ENCODE measurements at regions not wholly inside any gene's neighbourhood (a gene's known extent, or its start where the extent isn't known, plus 50 kb on each side); places are given as distances from the start of the nearest gene placed in this dataset.
"Not testable (repeated sequence)": the region's sequence is repeated elsewhere in the genome, so short reads cannot be mapped to it uniquely, and the experiment has no call there.

DNA sequence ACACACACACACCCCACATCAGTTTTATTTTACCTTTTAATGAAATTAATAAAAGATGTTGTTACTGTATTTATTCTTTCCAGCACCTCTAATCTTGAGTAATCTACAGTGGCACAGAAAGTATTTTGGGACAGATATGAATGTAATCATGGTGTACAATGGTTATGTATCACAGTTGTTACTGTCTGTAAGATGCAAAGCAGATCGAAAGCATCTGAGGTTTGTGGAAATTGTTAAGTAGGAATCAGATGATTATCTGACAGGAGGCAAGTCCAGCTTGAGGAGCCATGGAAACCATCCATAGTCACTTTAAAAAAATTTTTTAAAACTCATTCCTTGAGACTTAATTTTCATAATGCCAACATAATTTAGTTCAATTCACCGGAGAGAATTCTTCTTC is 636.3 kb upstream of the MARCKS start:
- no peak for TF ChIP-seq POLR2A (IDR thresholded peaks at IDR 0.05)
- TF ChIP-seq, protein P1, sequence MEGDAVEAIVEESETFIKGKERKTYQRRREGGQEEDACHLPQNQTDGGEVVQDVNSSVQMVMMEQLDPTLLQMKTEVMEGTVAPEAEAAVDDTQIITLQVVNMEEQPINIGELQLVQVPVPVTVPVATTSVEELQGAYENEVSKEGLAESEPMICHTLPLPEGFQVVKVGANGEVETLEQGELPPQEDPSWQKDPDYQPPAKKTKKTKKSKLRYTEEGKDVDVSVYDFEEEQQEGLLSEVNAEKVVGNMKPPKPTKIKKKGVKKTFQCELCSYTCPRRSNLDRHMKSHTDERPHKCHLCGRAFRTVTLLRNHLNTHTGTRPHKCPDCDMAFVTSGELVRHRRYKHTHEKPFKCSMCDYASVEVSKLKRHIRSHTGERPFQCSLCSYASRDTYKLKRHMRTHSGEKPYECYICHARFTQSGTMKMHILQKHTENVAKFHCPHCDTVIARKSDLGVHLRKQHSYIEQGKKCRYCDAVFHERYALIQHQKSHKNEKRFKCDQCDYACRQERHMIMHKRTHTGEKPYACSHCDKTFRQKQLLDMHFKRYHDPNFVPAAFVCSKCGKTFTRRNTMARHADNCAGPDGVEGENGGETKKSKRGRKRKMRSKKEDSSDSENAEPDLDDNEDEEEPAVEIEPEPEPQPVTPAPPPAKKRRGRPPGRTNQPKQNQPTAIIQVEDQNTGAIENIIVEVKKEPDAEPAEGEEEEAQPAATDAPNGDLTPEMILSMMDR (IDR thresholded peaks at IDR 0.05) = no peak
- DNase-seq = no peak
- Histone ChIP-seq H3K36me3 (no peaks in the 10 kb centered on the region), H3K4me1 (no peaks in the 10 kb centered on the region), H3K27ac (no peak overlapping the region), H3K9me3 (no peaks in the 10 kb centered on the region), H3K4me3 (no peak overlapping the region), H3K27me3 (no peaks in the 10 kb centered on the region)
- intact Hi-C loops (cut with DNase I; ENCODE audit: low total_unique reads) = no loop called here

GRCh38 chr6:113221850-113222249 is 635.3 kb upstream of the MARCKS start:
- TF ChIP-seq, protein P1 (IDR thresholded peaks at IDR 0.05) = no peak
- TF ChIP-seq POLR2A (IDR thresholded peaks at IDR 0.05) = no peak
- Histone ChIP-seq H3K27ac (no peak overlapping the region), H3K4me1 (no peaks in the 10 kb centered on the region), H3K9me3 (no peaks in the 10 kb centered on the region), H3K36me3 (no peaks in the 10 kb centered on the region), H3K27me3 (no peaks in the 10 kb centered on the region), H3K4me3 (no peak overlapping the region)
- intact Hi-C loops (cut with DNase I; ENCODE audit: low total_unique reads) = no loop called here
- DNase-seq = no peak

DNA sequence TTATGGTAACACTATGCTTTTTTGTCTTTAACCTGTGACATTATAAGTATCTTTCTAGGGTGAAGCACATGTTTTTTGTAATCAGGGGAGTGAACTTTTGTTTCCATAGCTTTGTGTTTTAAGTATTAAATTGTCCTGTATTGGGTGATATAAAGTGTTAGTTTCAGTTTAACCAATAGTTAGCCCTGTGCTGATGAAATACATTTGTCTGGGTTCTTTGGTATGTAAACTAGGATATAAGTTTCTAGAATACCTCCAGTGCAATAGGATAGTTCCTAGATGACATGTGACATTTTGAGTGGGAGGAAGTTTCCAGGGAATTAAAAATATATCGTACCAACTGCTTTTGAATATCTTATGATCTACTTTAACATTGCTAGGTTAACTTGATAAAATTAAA is 611.0 kb upstream of the MARCKS start:
- intact Hi-C loops (cut with DNase I; ENCODE audit: low total_unique reads) = no loop called here
- H3K36me3 ChIP-seq = no peaks in the 10 kb centered on the region
- H3K27ac ChIP-seq = no peak overlapping the region
- H3K4me3 ChIP-seq = no peak overlapping the region
- H3K9me3 ChIP-seq = no peaks in the 10 kb centered on the region
- DNase-seq = no peak
- no peaks in the 10 kb centered on the region for H3K27me3 ChIP-seq
- TF ChIP-seq, protein P1 (IDR thresholded peaks at IDR 0.05) = no peak
- TF ChIP-seq POLR2A (IDR thresholded peaks at IDR 0.05) = no peak
- H3K4me1 ChIP-seq = no peaks in the 10 kb centered on the region

GRCh38 chr6:113248532-113248931 is 608.6 kb upstream of the MARCKS start:
- Histone ChIP-seq H3K36me3 (no peaks in the 10 kb centered on the region), H3K4me3 (no peak overlapping the region), H3K9me3 (no peaks in the 10 kb centered on the region), H3K27ac (no peak overlapping the region), H3K4me1 (no peaks in the 10 kb centered on the region), H3K27me3 (no peaks in the 10 kb centered on the region)
- intact Hi-C loops (cut with DNase I; ENCODE audit: low total_unique reads) = no loop called here
- TF ChIP-seq, protein P1 (IDR thresholded peaks at IDR 0.05) = no peak
- no peak for TF ChIP-seq POLR2A (IDR thresholded peaks at IDR 0.05)
- no peak for DNase-seq

GRCh38 chr6:113254194-113254593 is 603.0 kb upstream of the MARCKS start:
- H3K27ac ChIP-seq; H3K9me3 ChIP-seq; H3K4me1 ChIP-seq; H3K27me3 ChIP-seq; intact Hi-C loops (cut with DNase I; ENCODE audit: low total_unique reads); DNase-seq; H3K36me3 ChIP-seq; H3K4me3 ChIP-seq: not testable (repeated sequence)

DNA sequence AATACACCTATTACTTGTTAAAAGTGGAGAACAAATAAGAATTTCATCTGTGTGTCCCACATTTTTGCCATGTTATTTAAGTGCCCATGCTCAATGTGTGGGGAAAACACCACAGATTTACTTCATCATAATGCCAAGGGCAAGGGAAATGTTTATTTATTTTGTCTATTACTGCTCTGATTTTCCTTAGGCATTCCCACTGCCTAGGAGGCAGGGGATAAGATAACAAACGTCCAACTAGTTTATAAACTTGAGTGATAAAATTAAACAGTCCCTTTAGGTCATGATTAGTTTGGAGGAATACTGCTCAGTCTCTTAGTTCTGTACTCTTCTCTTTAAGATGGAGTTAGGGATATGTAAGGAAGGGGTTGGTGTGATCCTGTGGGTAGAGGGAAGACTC is 598.4 kb upstream of the MARCKS start:
- Histone ChIP-seq H3K27me3 (no peaks in the 10 kb centered on the region), H3K36me3 (no peaks in the 10 kb centered on the region), H3K27ac (no peak overlapping the region), H3K4me1 (no peaks in the 10 kb centered on the region), H3K4me3 (no peak overlapping the region), H3K9me3 (no peaks in the 10 kb centered on the region)
- DNase-seq = no peak
- TF ChIP-seq, protein P1 (IDR thresholded peaks at IDR 0.05) = no peak
- no peak for TF ChIP-seq POLR2A (IDR thresholded peaks at IDR 0.05)
- intact Hi-C loops (cut with DNase I; ENCODE audit: low total_unique reads) = no loop called here
